BJ (cell line): ENCODE measurements at regions not wholly inside any gene's neighbourhood (a gene's known extent, or its start where the extent isn't known, plus 50 kb on each side); places are given as distances from the start of the nearest gene placed in this dataset.

Experiments used
- CTCF ChIA-PET: fragments of 350-600 bp; formaldehyde crosslinking; extraction: SDS; loops from one replicate; lab custom pipeline; 2021; ENCODE audit warnings: antibody characterized with exemption, inconsistent platforms; lab: Yijun Ruan, JAX
- POLR2A ChIA-PET: fragments of 300-600 bp; sonication (Branson Sonifier 250); formaldehyde crosslinking; extraction: SDS; loops from one replicate; lab custom pipeline; 2021; ENCODE audit warnings: antibody characterized with exemption; lab: Charles Lee
- DNase-seq: peaks from one replicate; pipeline ENCODE4 v3.0.0-alpha.2; 2011; ENCODE audit warnings: low read depth
- H3K27me3 ChIP-seq: 2 replicates; pipeline ENCODE4 v1.6.0; 2011; ENCODE audit warnings: low read length; ENCODE audit not compliant: control insufficient read depth, insufficient read depth
- H3K36me3 ChIP-seq: 2 replicates; pipeline ENCODE4 v1.5.1; 2011; ENCODE audit warnings: low read length; ENCODE audit not compliant: control insufficient read depth, insufficient read depth
- H3K4me3 ChIP-seq: 2 replicates; pipeline ENCODE4 v1.5.1; 2011; ENCODE audit warnings: low read depth, mild to moderate bottlenecking, control low read depth, low read length
- TF ChIP-seq, protein P1 (sequence below): IDR thresholded peaks from 2 replicates; pipeline ENCODE4 v1.5.1; 2011; ENCODE audit warnings: low read depth, mild to moderate bottlenecking, control low read depth, inconsistent platforms, low read length, moderate library complexity; ENCODE audit not compliant: insufficient read depth

DNA sequence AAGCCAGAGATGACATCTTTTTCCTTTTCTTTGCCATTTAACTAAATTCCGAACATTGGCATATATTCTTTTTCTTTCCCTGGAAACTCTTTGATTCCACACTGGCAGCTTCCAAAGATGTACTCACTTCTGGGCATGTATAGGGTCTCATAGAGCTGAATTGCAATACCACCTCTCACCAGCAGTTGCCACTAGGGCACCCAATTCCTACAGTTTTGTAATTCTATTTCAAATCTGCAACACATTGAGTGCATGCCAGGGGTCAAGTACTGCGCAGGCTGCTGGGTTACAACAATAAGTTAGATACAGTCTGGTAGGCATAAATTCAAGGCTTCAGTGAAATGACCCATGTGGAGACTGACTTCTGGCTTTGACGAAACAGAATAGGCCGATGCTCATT lies 208.8 kb upstream of the NLRP1 start:
- no peak for DNase-seq
- TF ChIP-seq, protein P1, sequence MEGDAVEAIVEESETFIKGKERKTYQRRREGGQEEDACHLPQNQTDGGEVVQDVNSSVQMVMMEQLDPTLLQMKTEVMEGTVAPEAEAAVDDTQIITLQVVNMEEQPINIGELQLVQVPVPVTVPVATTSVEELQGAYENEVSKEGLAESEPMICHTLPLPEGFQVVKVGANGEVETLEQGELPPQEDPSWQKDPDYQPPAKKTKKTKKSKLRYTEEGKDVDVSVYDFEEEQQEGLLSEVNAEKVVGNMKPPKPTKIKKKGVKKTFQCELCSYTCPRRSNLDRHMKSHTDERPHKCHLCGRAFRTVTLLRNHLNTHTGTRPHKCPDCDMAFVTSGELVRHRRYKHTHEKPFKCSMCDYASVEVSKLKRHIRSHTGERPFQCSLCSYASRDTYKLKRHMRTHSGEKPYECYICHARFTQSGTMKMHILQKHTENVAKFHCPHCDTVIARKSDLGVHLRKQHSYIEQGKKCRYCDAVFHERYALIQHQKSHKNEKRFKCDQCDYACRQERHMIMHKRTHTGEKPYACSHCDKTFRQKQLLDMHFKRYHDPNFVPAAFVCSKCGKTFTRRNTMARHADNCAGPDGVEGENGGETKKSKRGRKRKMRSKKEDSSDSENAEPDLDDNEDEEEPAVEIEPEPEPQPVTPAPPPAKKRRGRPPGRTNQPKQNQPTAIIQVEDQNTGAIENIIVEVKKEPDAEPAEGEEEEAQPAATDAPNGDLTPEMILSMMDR, result peak; percentile 31; the same call in 1 of the 2 replicates
- ChIA-PET CTCF (interaction anchor here (1.2 kb wide), 2 partner anchors 14 to 18 kb away, joined by 3 to 4 read pairs; no protein-coding TSS in a partner anchor), POLR2A (no interaction called here)
- Histone ChIP-seq H3K36me3 (no peaks in the 10 kb centered on the region), H3K27me3 (no peaks in the 10 kb centered on the region), H3K4me3 (no peak overlapping the region)

DNA sequence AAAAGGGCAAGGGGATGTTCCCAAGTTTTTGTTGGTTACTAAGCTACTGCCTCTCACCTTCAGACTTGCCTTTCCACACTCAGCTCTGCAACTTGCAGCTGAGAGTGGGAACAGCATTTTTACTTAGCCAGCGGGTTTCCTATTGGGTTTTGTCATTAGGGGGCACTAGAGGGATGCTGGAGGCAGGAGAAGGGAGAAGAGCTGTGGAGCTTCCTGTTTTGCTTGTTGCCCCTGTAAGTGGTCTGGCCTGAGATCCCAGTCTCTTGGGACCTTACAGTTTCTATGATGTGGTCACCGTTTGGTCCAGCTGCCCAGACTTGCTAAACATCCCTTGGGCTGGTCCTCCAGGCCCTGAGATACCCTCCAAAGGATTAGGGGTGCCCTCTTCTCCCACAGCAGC lies 209.6 kb upstream of the NLRP1 start:
- ChIA-PET CTCF (interaction anchor here (1.2 to 1.3 kb wide), 3 partner anchors 13 to 18 kb away, joined by 3 to 4 read pairs (median 4); no protein-coding TSS in a partner anchor), POLR2A (no interaction called here)
- TF ChIP-seq, protein P1, result no peak
- Histone ChIP-seq H3K36me3 (no peaks in the 10 kb centered on the region), H3K4me3 (no peak overlapping the region), H3K27me3 (no peaks in the 10 kb centered on the region)
- no peak for DNase-seq

DNA sequence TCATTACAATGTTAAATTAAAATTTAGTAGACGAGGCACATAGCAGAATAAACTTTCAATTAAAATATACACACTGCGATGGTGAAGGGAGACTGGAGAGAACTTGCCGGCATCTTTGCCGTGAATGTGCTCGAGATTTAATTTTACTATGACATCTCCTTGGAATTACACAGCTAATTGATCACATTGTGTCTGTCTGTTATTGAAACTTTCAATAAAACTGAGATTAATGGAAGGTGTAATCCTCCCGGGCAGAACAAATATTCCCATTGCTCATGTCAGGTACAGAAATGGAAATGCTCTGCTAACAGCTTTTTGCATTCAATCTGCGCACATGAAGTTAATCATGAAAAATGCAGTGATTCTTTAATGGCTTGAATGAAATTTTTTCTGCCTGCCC lies 210.1 kb upstream of the NLRP1 start:
- TF ChIP-seq, protein P1, result no peak
- no peak for DNase-seq
- H3K36me3 ChIP-seq, result no peaks in the 10 kb centered on the region
- ChIA-PET CTCF (interaction anchor here (1.2 to 1.6 kb wide), 3 partner anchors 13 to 18 kb away, joined by 4 to 6 read pairs (median 4); no protein-coding TSS in a partner anchor), POLR2A (no interaction called here)
- no peak overlapping the region for H3K4me3 ChIP-seq
- H3K27me3 ChIP-seq, result no peaks in the 10 kb centered on the region

DNA sequence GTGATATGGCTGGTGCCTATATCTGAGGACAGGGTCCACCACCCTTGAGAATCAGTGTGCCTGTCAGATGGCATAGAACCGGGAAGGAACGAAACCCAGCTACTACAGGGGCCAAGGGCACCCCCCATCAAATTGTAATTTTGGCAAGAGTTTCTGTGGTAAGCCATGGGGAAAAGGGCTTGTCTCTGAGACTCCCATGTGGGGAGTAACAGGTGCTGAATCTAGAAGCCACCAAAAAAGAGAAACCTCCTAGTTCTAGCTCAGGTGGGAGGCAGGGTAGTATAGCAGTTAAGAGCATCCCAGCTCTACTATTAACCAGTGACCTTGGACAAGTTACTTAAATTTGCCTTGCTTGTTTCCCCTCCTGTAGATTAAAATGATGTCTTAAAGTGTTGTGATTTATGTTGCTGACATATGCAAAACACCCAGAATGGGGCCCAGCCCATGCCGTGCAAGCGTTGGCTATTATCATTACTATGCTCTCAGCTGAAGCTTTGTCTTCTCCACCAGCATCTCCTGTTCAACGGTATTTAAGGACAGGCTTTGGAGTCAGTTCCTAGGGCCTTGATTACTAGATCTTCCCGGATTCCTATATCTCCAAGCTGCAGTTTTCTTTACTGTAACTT lies 210.7 kb upstream of the NLRP1 start:
- ChIA-PET POLR2A (no interaction called here), CTCF (interaction anchor here (1.1 to 1.6 kb wide), 3 partner anchors 10 to 19 kb away, joined by 3 to 6 read pairs (median 4); no protein-coding TSS in a partner anchor)
- Histone ChIP-seq H3K4me3 (no peak overlapping the region), H3K36me3 (no peaks in the 10 kb centered on the region), H3K27me3 (no peaks in the 10 kb centered on the region)
- TF ChIP-seq, protein P1, result no peak
- no peak for DNase-seq

DNA sequence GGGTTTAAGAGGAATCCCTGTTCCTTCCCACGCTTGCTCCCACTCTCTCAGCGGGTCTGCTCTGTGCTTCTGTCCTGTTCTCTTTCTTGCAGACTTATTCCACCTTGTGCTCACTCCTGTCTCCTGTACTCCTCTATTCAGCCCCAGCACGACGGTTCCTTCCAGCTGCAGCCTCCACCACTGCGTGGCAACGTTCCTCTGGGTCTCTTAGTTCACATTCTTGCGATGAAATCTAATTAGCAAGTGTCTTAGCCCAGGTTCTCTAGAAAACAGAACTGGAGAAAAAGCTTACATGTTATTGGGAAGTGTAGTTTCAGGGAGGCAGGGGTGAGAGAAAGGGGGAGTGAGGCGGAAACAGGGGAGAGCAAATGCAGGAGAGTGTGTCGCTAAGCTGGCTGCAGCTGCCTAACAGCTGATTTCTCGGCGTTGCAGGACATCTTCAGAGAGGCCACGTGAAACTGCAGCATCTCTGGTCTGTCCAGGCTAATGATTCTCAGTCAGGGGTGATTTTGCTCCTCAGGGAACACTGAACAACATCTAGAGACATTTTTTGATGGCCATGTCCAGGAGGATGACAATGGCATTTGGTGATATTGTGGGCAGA lies 213.2 kb upstream of the NLRP1 start:
- H3K27me3 ChIP-seq, result no peaks in the 10 kb centered on the region
- ChIA-PET CTCF (no interaction called here), POLR2A (no interaction called here)
- no peak overlapping the region for H3K4me3 ChIP-seq
- TF ChIP-seq, protein P1, result no peak
- no peak for DNase-seq
- no peaks in the 10 kb centered on the region for H3K36me3 ChIP-seq
